ENCODE measurements at regions not wholly inside any gene's neighbourhood (a gene's known extent, or its start where the extent isn't known, plus 50 kb on each side); places are given as distances from the start of the nearest gene placed in this dataset.

DNA sequence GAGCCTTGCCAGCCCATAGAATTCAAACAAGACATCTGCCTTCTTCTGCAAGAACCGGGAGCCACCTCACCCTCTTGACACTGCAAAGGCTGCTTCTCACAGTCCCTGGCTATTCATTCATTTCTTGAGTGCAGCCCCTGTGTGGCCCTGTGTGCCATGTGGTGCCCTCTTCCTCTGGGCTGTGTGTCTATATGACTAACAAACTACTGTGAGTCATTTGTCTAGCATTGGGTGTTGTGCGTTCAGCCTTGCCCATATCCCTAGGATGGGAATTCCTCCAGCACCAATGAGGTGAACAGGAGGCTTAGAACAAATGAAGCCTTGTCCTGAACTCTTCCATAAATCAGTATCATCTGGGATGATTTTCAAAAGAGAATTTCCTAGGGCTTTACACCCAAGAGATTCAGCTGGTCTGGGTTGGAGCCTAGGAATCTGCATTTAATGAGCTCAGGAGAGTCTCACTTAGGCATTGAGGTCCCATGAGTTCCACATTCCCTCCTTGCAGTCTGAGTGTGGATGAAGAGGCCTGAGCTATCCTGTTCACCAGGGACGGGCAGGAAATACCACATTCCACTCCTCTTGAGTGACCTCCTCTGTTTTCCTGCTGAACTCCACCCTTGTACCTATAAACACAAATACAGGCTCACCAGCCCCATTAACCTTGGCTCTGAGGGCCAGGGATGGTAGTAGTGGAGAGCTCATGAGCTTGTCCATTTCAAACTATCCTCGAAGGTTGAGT, 308.7 kb upstream of the N4BP1 start:
- H3K36me3 ChIP-seq (replicated peaks in 1 of 2; ENCODE audit: control insufficient read depth in 1 of 2, insufficient read depth in 2 of 2, low read length in 1 of 2): no peaks in the 10 kb centered on the region
- WGBS (ENCODE audit: low lambda C conversion rate): 9% methylated on average over 4 of the region's 4 CpGs
- H3K27ac ChIP-seq (ENCODE audit: low read depth in 2 of 2, low read length in 1 of 2): no peak overlapping the region
- no peak overlapping the region for H3K9ac ChIP-seq
- H3K4me3 ChIP-seq (ENCODE audit: low read depth in 2 of 2, low read length in 1 of 2): no peak overlapping the region
- H3F3A ChIP-seq (replicated peaks; ENCODE audit: insufficient read depth): no peaks in the 10 kb centered on the region
- ChIA-PET POLR2A (no interaction called here), CTCF (no interaction called here)
- no peak overlapping the region for H3K4me2 ChIP-seq
- H3K4me1 ChIP-seq (ENCODE audit: control insufficient read depth in 1 of 2, insufficient read depth in 2 of 2, low read depth in 1 of 2, low read length in 1 of 2): no peaks in the 10 kb centered on the region
- no peaks in the 10 kb centered on the region for H4K20me1 ChIP-seq (ENCODE audit: insufficient read depth)
- no peak for TF ChIP-seq RAD21 (IDR thresholded peaks at IDR 0.05; ENCODE audit: low read length)
- no peak for TF ChIP-seq POLR2AphosphoS5 (IDR thresholded peaks at IDR 0.05; ENCODE audit: low read depth, low read length)
- TF ChIP-seq CTCF (IDR thresholded peaks at IDR 0.05): no peak
- no peaks in the 10 kb centered on the region; the same call in 1 of the 2 replicates for H3K27me3 ChIP-seq (ENCODE audit: insufficient read depth)
- no peak for DNase-seq
- no peaks in the 10 kb centered on the region for H3K9me3 ChIP-seq
- no peak overlapping the region for H2AFZ ChIP-seq (ENCODE audit: low read depth)
- H3K9me2 ChIP-seq: no peaks in the 10 kb centered on the region
- H3K79me2 ChIP-seq (ENCODE audit: insufficient read depth): no peaks in the 10 kb centered on the region

GRCh38 chr16:48916566-48916965, 306.6 kb upstream of the N4BP1 start:
- ChIA-PET POLR2A (no interaction called here), CTCF (no interaction called here)
- TF ChIP-seq, protein P1, sequence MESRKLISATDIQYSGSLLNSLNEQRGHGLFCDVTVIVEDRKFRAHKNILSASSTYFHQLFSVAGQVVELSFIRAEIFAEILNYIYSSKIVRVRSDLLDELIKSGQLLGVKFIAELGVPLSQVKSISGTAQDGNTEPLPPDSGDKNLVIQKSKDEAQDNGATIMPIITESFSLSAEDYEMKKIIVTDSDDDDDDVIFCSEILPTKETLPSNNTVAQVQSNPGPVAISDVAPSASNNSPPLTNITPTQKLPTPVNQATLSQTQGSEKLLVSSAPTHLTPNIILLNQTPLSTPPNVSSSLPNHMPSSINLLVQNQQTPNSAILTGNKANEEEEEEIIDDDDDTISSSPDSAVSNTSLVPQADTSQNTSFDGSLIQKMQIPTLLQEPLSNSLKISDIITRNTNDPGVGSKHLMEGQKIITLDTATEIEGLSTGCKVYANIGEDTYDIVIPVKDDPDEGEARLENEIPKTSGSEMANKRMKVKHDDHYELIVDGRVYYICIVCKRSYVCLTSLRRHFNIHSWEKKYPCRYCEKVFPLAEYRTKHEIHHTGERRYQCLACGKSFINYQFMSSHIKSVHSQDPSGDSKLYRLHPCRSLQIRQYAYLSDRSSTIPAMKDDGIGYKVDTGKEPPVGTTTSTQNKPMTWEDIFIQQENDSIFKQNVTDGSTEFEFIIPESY (IDR thresholded peaks at IDR 0.05; ENCODE audit: borderline replicate concordance, low read depth): no peak
- TF ChIP-seq IRF3 (IDR thresholded peaks at IDR 0.05; ENCODE audit: low read depth, low read length) (no peak), NRF1 (IDR thresholded peaks at IDR 0.05; ENCODE audit: low read depth, low read length) (no peak), GATA2 (CRISPR knock-in tag; IDR thresholded peaks at IDR 0.05) (no peak), FOXM1 (IDR thresholded peaks at IDR 0.05; ENCODE audit: low read depth) (no peak), TEAD4 (IDR thresholded peaks at IDR 0.05; ENCODE audit: borderline replicate concordance, insufficient read depth) (no peak), GABPA (IDR thresholded peaks at IDR 0.05; ENCODE audit: low read depth) (no peak), JUND (IDR thresholded peaks at IDR 0.05) (no peak), RCOR1 (IDR thresholded peaks at IDR 0.05; ENCODE audit: low read length) (no peak)
- TF ChIP-seq, protein P2, sequence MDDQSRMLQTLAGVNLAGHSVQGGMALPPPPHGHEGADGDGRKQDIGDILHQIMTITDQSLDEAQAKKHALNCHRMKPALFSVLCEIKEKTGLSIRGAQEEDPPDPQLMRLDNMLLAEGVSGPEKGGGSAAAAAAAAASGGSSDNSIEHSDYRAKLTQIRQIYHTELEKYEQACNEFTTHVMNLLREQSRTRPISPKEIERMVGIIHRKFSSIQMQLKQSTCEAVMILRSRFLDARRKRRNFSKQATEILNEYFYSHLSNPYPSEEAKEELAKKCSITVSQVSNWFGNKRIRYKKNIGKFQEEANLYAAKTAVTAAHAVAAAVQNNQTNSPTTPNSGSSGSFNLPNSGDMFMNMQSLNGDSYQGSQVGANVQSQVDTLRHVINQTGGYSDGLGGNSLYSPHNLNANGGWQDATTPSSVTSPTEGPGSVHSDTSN (IDR thresholded peaks at IDR 0.05): no peak

More at GRCh38 chr16:48916566-48916965, 306.6 kb upstream of the N4BP1 start:
- Histone ChIP-seq H4K20me1 (ENCODE audit: insufficient read depth) (no peaks in the 10 kb centered on the region), H3K4me3 (ENCODE audit: low read depth in 2 of 2, low read length in 1 of 2) (no peak overlapping the region), H3K4me1 (ENCODE audit: control insufficient read depth in 1 of 2, insufficient read depth in 2 of 2, low read depth in 1 of 2, low read length in 1 of 2) (no peaks in the 10 kb centered on the region), H3K79me2 (ENCODE audit: insufficient read depth) (no peaks in the 10 kb centered on the region), H3K27me3 (ENCODE audit: insufficient read depth) (no peaks in the 10 kb centered on the region), H3K36me3 (replicated peaks in 1 of 2; ENCODE audit: control insufficient read depth in 1 of 2, insufficient read depth in 2 of 2, low read length in 1 of 2) (no peaks in the 10 kb centered on the region), H3F3A (replicated peaks; ENCODE audit: insufficient read depth) (no peaks in the 10 kb centered on the region), H3K9ac (no peak overlapping the region), H3K9me2 (no peaks in the 10 kb centered on the region), H3K4me2 (no peak overlapping the region), H3K27ac (ENCODE audit: low read depth in 2 of 2, low read length in 1 of 2) (no peak overlapping the region), H3K9me3 (no peaks in the 10 kb centered on the region), H2AFZ (ENCODE audit: low read depth) (no peak overlapping the region)
- no peak for DNase-seq
- WGBS (ENCODE audit: low lambda C conversion rate): 4% methylated on average over 1 of the region's 1 CpG
